Natural killer cell treated with Interleukin-12 subunit alpha and Interleukin-12 subunit beta and Interleukin-15 and Interleukin-18, amount 100 ng/mL, for 72 hours (primary cell): ENCODE measurements at regions not wholly inside any gene's neighbourhood (a gene's known extent, or its start where the extent isn't known, plus 50 kb on each side); places are given as distances from the start of the nearest gene placed in this dataset.
"Not testable (repeated sequence)": the region's sequence is repeated elsewhere in the genome, so short reads cannot be mapped to it uniquely, and the experiment has no call there.

ENCODE experiments used
- ATAC-seq, 2 donors: fragments of 150-1000 bp; cut with Tn5 transposase in 1 of 2; sonication (Bioruptor Pico), chemical (Tn5 transposase) in 1 of 2; 2 replicates each; pipeline ENCODE4 v1.10.0; 2021
- DNase-seq: peaks from one replicate; pipeline ENCODE4 v3.0.0; 2022; ENCODE audit warnings: low spot score
- H3K27ac Mint-ChIP-seq, 2 donors: 1 replicate in 1 of 2; 2 replicates in 1 of 2; pipeline ENCODE4 v1.8.0; 2022; ENCODE audit warnings: mixed read lengths in 2 of 2, mild to moderate bottlenecking in 1 of 2, moderate library complexity in 1 of 2
- H3K27me3 Mint-ChIP-seq, 2 donors: 1 replicate in 1 of 2; 2 replicates in 1 of 2; pipeline ENCODE4 v1.8.0; 2022; ENCODE audit warnings: mixed read lengths in 2 of 2
- H3K36me3 Mint-ChIP-seq: one replicate; pipeline ENCODE4 v1.8.0; 2022; ENCODE audit warnings: mixed read lengths
- H3K4me1 Mint-ChIP-seq, 2 donors: 1 replicate in 1 of 2; 2 replicates in 1 of 2; pipeline ENCODE4 v1.8.0; 2022; ENCODE audit warnings: low read depth in 2 of 2, mixed read lengths in 2 of 2, mild to moderate bottlenecking in 1 of 2
- H3K4me3 Mint-ChIP-seq: one replicate; pipeline ENCODE4 v1.8.0; 2022; ENCODE audit warnings: mixed read lengths
- H3K9me3 Mint-ChIP-seq: 2 replicates; pipeline ENCODE4 v1.8.0; 2022; ENCODE audit warnings: mixed read lengths

GRCh38 chr10:55168343-55168742 lies 367.3 kb upstream of the PCDH15 start:
- H3K36me3 Mint-ChIP-seq, result no peaks in the 10 kb centered on the region
- peaks cover 4% of the 10 kb centered on the region for H3K9me3 Mint-ChIP-seq
- H3K27ac Mint-ChIP-seq, result no peak overlapping the region
- H3K4me1 Mint-ChIP-seq, result no peaks in the 10 kb centered on the region
- H3K27me3 Mint-ChIP-seq, result no peaks in the 10 kb centered on the region
- H3K4me3 Mint-ChIP-seq, result no peak overlapping the region
- no peak for ATAC-seq
- DNase-seq, result no peak

DNA sequence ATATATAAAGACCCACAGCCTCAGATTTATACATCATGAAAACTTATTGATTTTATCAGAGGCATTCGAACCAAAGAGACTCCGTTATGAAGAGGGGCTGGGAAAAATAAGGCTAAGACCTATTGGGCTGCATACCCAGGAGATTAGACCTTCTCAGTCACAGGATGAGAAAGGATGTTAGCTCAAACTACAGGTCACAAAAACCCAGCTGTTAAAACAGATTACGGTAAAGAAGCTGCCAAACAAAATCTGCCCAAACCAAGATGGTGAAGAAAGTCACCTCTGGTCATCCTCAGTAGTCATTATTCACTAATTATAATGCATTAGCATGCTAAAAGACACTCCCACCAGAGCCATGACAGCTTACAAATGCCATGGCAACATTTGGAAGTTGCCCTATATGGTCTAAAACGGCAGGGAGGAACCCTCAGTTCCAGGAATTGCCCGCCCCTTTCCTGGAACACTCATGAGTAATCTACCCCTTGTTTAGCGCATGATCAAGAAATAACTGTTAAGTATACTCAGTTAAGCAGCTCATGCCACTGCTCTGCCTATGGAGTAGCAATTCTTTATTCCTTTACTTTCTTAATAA lies 362.5 kb upstream of the PCDH15 start:
- DNase-seq (no peak), ATAC-seq (no peak)
- H3K4me3 Mint-ChIP-seq, result no peak overlapping the region
- H3K36me3 Mint-ChIP-seq, result no peaks in the 10 kb centered on the region
- H3K4me1 Mint-ChIP-seq, result no peaks in the 10 kb centered on the region
- H3K27ac Mint-ChIP-seq, result no peak overlapping the region
- no peaks in the 10 kb centered on the region for H3K27me3 Mint-ChIP-seq
- H3K9me3 Mint-ChIP-seq, result peaks cover 6% of the 10 kb centered on the region

DNA sequence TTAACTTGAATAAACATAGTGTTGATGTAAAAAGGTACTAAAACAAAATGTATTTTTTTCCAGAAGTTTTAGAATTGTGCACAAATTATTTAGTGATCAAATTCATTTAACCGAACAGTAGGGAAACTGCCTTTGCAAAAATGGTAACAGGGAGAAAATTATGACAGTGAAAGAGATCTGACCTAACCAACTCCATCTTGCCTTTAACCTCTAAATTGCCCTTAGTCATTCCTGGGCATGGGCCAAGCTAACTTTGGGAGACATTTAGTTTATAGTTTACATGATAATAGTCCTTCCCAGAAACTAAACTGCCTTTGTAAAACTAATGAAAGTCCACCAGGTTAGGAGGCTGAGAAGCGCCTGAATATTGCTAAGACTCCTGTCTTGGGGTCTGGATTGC lies 361.3 kb upstream of the PCDH15 start:
- H3K4me1 Mint-ChIP-seq, H3K27me3 Mint-ChIP-seq, H3K27ac Mint-ChIP-seq, DNase-seq, H3K4me3 Mint-ChIP-seq, ATAC-seq, H3K36me3 Mint-ChIP-seq, H3K9me3 Mint-ChIP-seq: not testable (repeated sequence)

DNA sequence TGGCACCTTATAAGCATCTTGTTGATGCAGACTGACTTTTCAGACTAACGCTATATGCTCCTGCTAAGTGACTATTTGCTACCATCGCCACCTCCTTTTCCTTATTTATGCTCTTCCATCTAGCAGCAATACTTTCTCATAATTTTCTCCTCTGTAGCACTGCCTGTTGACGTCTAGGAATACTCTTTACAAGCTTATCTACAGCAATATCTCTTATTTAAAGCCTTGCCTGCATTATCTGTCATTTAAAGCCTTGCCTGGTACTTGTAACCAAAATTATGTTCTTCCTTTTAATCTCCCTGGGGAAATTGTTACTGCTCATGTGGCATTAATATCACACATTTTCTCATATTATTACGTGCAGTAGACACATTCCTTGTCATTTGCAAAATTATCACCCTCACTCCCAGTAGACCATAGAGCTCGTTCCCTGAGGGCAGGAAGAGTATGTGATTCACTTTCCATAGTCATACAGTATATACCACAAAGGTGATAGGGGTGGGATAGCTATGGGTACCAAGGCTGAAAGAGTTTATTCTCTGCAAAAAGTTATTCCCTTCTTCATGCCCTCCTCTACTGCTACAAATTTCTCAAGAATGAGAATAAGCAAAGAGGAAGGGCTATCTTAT lies 359.7 kb upstream of the PCDH15 start:
- ATAC-seq, result no peak
- no peaks in the 10 kb centered on the region for H3K36me3 Mint-ChIP-seq
- no peak overlapping the region for H3K4me3 Mint-ChIP-seq
- no peak for DNase-seq
- H3K27me3 Mint-ChIP-seq, result no peaks in the 10 kb centered on the region
- peaks cover 6% of the 10 kb centered on the region for H3K9me3 Mint-ChIP-seq
- no peak overlapping the region for H3K27ac Mint-ChIP-seq
- no peaks in the 10 kb centered on the region for H3K4me1 Mint-ChIP-seq

DNA sequence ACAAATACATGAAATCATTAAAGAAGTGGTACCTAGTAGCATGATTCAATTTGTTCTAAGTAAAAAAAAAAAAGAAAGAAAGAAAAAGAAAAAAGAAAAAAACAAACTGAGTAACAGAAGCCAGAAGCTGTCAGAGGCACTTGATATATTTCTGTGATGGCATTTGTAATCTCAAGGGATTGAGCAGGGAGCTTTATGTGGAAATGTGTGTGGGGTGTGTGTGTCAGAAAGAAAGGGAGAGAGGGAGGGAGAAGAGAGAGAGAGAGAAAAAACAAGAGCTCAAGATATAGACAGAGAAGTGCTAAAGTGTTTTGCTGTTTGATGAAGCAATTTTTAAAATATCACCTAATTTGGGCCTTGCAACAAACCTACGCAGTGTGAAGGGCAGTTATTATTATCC lies 357.6 kb upstream of the PCDH15 start:
- DNase-seq, result no peak
- no peak for ATAC-seq
- no peak overlapping the region for H3K4me3 Mint-ChIP-seq
- H3K4me1 Mint-ChIP-seq, result no peaks in the 10 kb centered on the region
- H3K27ac Mint-ChIP-seq, result no peak overlapping the region
- H3K36me3 Mint-ChIP-seq, result no peaks in the 10 kb centered on the region
- no peaks in the 10 kb centered on the region for H3K27me3 Mint-ChIP-seq
- H3K9me3 Mint-ChIP-seq, result peaks cover 10% of the 10 kb centered on the region

DNA sequence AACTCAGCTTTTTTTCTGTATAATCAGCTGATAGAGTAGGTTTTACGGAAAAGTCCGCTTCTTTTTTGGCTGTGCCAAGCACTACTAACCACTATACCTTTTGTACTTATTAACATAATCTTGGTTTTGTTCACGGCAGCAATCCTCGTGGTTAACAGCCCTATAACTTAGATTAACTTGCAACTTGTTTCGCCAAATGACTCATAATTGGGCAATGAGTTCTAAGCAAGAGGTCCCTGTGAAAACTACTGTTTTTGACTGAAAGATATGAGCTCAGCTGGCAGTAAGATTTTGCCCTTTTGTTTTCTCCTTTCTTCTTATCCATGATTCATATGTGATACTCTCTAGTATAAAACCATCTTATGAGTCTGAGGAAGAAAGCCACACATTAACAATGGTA lies 345.0 kb upstream of the PCDH15 start:
- Mint-ChIP-seq H3K4me3 (no peak overlapping the region), H3K27me3 (no peaks in the 10 kb centered on the region), H3K9me3 (peaks cover 3% of the 10 kb centered on the region)

DNA sequence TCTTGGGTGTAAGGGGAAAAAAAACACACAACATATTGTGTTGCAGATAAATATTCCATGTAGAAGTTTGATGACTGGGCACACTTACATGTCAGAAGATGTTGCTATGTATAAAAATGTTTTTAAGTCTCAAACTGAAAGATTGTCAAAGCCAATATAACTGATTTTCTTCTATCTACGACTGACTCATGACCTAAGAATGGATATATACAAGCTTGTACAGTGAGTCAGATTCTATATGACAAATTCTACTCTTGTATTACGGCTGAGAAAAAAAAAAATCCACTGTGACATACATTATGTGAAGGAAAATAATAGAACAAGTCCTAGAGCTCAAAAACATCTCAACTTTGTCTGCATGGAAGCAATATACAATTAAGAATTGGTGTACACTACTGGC lies 343.0 kb upstream of the PCDH15 start:
- peaks cover 3% of the 10 kb centered on the region for H3K9me3 Mint-ChIP-seq
- no peaks in the 10 kb centered on the region for H3K36me3 Mint-ChIP-seq
- ATAC-seq, result no peak

More for the DNA sequence above, 345.0 kb upstream of the PCDH15 start:
- Mint-ChIP-seq H3K27ac (no peak overlapping the region), H3K4me1 (no peaks in the 10 kb centered on the region), H3K36me3 (no peaks in the 10 kb centered on the region)
- DNase-seq, result no peak
- ATAC-seq, result no peak

DNA sequence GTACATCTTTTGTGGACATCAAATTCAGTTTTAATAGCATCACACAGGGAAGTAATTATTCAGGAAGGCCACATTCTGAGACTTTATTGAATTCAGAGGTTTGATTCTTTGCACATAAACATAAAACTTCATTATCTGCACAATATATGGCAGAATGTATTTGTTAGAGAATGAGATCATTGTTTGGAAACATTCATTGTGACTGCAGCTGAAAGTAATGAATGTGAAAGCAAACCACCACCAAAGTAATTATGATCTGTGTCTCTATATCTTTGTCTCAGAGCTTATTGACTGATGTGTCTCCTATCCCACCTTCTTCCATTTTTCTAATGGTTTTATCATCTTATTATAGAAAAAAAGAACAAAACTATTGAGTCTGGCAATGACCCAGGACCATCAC lies 340.9 kb upstream of the PCDH15 start:
- H3K4me3 Mint-ChIP-seq, result no peak overlapping the region
- no peak overlapping the region for H3K27ac Mint-ChIP-seq
- no peaks in the 10 kb centered on the region for H3K4me1 Mint-ChIP-seq
- peaks cover 3% of the 10 kb centered on the region for H3K9me3 Mint-ChIP-seq
- no peak for ATAC-seq
- no peak for DNase-seq
- H3K36me3 Mint-ChIP-seq, result no peaks in the 10 kb centered on the region
- H3K27me3 Mint-ChIP-seq, result no peaks in the 10 kb centered on the region

More for the DNA sequence above, 343.0 kb upstream of the PCDH15 start:
- H3K4me3 Mint-ChIP-seq, result no peak overlapping the region
- DNase-seq, result no peak
- no peaks in the 10 kb centered on the region for H3K27me3 Mint-ChIP-seq
- H3K27ac Mint-ChIP-seq, result no peak overlapping the region
- no peaks in the 10 kb centered on the region for H3K4me1 Mint-ChIP-seq

GRCh38 chr10:55137063-55137462 lies 336.0 kb upstream of the PCDH15 start:
- Mint-ChIP-seq H3K4me1 (no peaks in the 10 kb centered on the region), H3K27ac (no peak overlapping the region), H3K36me3 (no peaks in the 10 kb centered on the region), H3K4me3 (no peak overlapping the region), H3K9me3 (peaks cover 11% of the 10 kb centered on the region), H3K27me3 (no peaks in the 10 kb centered on the region)
- no peak for DNase-seq
- no peak for ATAC-seq

- Mint-ChIP-seq H3K4me3 (no peak overlapping the region), H3K36me3 (no peaks in the 10 kb centered on the region), H3K9me3 (peaks cover 10% of the 10 kb centered on the region), H3K27me3 (no peaks in the 10 kb centered on the region), H3K27ac (no peak overlapping the region), H3K4me1 (no peaks in the 10 kb centered on the region)
- ATAC-seq (no peak), DNase-seq (no peak)
Measured at GRCh38 chr10:55104738-55105137, 303.7 kb upstream of the PCDH15 start.

GRCh38 chr10:55098452-55098851 lies 297.4 kb upstream of the PCDH15 start:
- no peak overlapping the region for H3K4me3 Mint-ChIP-seq
- no peak overlapping the region for H3K27ac Mint-ChIP-seq

GRCh38 chr10:55091691-55092328 lies 290.8 kb upstream of the PCDH15 start:
- ATAC-seq (no peak), DNase-seq (no peak)
- H3K36me3 Mint-ChIP-seq, result no peaks in the 10 kb centered on the region
- no peak overlapping the region for H3K27ac Mint-ChIP-seq
- H3K4me1 Mint-ChIP-seq, result no peaks in the 10 kb centered on the region
- no peak overlapping the region for H3K4me3 Mint-ChIP-seq
- H3K9me3 Mint-ChIP-seq, result no peaks in the 10 kb centered on the region
- H3K27me3 Mint-ChIP-seq, result no peaks in the 10 kb centered on the region

More at GRCh38 chr10:55098452-55098851, 297.4 kb upstream of the PCDH15 start:
- peaks cover 9% of the 10 kb centered on the region for H3K9me3 Mint-ChIP-seq
- DNase-seq, result no peak
- no peak for ATAC-seq
- no peaks in the 10 kb centered on the region for H3K36me3 Mint-ChIP-seq
- no peaks in the 10 kb centered on the region for H3K4me1 Mint-ChIP-seq
- H3K27me3 Mint-ChIP-seq, result no peaks in the 10 kb centered on the region

DNA sequence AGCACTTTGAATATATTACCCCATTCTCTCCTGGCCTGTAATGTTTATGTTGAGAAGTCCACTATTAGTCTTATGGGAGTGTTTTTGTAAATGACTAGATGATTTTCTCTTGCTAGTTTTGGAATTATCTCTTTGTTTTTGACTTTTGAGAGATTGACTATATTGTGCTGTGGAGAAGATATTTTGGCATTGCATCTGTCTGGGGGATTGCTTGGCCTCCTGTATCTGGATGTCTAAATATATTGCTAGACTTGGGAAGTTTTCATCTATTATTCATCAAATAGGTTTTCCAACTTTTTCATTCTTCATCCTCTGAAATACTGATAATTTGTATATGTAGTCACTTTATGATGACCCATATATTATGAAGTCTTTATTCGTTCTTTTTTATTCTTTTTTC lies 277.1 kb upstream of the PCDH15 start:
- Mint-ChIP-seq H3K27ac (no peak overlapping the region), H3K36me3 (peaks cover 14% of the 10 kb centered on the region), H3K27me3 (no peaks in the 10 kb centered on the region), H3K9me3 (peaks cover 37% of the 10 kb centered on the region), H3K4me3 (no peak overlapping the region), H3K4me1 (no peaks in the 10 kb centered on the region)
- ATAC-seq (no peak), DNase-seq (no peak)

GRCh38 chr10:55065185-55065584 lies 264.2 kb upstream of the PCDH15 start:
- Mint-ChIP-seq H3K36me3 (no peaks in the 10 kb centered on the region), H3K9me3 (peaks cover 12% of the 10 kb centered on the region), H3K27ac (no peak overlapping the region), H3K4me3 (no peak overlapping the region), H3K27me3 (no peaks in the 10 kb centered on the region), H3K4me1 (no peaks in the 10 kb centered on the region)
- DNase-seq, result no peak
- no peak for ATAC-seq
